ENCODE measurements at regions not wholly inside any gene's neighbourhood (a gene's known extent, or its start where the extent isn't known, plus 50 kb on each side); places are given as distances from the start of the nearest gene placed in this dataset.

DNA sequence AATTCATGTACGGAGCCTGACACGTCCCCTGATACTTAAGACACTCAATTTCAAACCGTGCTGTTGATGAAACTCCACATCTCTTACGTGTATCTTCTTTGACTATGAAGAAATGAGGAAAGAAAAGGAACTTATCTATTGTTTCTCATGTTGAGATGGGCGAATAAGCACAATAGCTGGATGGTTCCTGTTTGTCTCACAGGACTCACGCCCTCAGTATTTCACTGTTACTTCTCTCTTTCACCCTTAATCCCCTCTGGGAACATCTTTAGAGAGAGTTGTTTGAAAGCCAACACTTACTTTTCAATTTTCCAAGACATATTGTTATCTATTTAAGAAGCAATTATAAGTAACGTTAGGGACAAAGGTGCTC lies 99.8 kb downstream of the COPS8 start:
- TF ChIP-seq CXXC5 (CRISPR knock-in tag; IDR thresholded peaks at IDR 0.05) (no peak), ZNF3 (CRISPR knock-in tag; IDR thresholded peaks at IDR 0.05) (no peak), ZNF24 (IDR thresholded peaks at IDR 0.05) (no peak), POLR2AphosphoS5 (IDR thresholded peaks at IDR 0.05; ENCODE audit: control insufficient read depth, insufficient read depth, low read depth, low read length) (no peak), MTA2 (IDR thresholded peaks at IDR 0.05; ENCODE audit: low read depth) (no peak), NFXL1 (CRISPR knock-in tag; IDR thresholded peaks at IDR 0.05) (no peak), EZH2 (IDR thresholded peaks at IDR 0.05; ENCODE audit: borderline replicate concordance, low read depth, low read length) (no peak)
- TF ChIP-seq, protein P1, sequence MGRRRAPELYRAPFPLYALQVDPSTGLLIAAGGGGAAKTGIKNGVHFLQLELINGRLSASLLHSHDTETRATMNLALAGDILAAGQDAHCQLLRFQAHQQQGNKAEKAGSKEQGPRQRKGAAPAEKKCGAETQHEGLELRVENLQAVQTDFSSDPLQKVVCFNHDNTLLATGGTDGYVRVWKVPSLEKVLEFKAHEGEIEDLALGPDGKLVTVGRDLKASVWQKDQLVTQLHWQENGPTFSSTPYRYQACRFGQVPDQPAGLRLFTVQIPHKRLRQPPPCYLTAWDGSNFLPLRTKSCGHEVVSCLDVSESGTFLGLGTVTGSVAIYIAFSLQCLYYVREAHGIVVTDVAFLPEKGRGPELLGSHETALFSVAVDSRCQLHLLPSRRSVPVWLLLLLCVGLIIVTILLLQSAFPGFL (CRISPR knock-in tag; IDR thresholded peaks at IDR 0.05), result no peak
- TF ChIP-seq, protein P2, sequence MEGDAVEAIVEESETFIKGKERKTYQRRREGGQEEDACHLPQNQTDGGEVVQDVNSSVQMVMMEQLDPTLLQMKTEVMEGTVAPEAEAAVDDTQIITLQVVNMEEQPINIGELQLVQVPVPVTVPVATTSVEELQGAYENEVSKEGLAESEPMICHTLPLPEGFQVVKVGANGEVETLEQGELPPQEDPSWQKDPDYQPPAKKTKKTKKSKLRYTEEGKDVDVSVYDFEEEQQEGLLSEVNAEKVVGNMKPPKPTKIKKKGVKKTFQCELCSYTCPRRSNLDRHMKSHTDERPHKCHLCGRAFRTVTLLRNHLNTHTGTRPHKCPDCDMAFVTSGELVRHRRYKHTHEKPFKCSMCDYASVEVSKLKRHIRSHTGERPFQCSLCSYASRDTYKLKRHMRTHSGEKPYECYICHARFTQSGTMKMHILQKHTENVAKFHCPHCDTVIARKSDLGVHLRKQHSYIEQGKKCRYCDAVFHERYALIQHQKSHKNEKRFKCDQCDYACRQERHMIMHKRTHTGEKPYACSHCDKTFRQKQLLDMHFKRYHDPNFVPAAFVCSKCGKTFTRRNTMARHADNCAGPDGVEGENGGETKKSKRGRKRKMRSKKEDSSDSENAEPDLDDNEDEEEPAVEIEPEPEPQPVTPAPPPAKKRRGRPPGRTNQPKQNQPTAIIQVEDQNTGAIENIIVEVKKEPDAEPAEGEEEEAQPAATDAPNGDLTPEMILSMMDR (IDR thresholded peaks at IDR 0.05 in 2 of 3, conservative IDR thresholded peaks at IDR 0.05 in 1 of 3; ENCODE audit: insufficient read depth in 2 of 3, low read depth in 1 of 3, low read length in 3 of 3), result no peak
- TF ChIP-seq, protein P3, sequence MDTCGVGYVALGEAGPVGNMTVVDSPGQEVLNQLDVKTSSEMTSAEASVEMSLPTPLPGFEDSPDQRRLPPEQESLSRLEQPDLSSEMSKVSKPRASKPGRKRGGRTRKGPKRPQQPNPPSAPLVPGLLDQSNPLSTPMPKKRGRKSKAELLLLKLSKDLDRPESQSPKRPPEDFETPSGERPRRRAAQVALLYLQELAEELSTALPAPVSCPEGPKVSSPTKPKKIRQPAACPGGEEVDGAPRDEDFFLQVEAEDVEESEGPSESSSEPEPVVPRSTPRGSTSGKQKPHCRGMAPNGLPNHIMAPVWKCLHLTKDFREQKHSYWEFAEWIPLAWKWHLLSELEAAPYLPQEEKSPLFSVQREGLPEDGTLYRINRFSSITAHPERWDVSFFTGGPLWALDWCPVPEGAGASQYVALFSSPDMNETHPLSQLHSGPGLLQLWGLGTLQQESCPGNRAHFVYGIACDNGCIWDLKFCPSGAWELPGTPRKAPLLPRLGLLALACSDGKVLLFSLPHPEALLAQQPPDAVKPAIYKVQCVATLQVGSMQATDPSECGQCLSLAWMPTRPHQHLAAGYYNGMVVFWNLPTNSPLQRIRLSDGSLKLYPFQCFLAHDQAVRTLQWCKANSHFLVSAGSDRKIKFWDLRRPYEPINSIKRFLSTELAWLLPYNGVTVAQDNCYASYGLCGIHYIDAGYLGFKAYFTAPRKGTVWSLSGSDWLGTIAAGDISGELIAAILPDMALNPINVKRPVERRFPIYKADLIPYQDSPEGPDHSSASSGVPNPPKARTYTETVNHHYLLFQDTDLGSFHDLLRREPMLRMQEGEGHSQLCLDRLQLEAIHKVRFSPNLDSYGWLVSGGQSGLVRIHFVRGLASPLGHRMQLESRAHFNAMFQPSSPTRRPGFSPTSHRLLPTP (IDR thresholded peaks at IDR 0.05; ENCODE audit: borderline replicate concordance, extremely low read depth, insufficient read length), result no peak
